ENCODE measurements at regions not wholly inside any gene's neighbourhood (a gene's known extent, or its start where the extent isn't known, plus 50 kb on each side); places are given as distances from the start of the nearest gene placed in this dataset.
"Not testable (repeated sequence)": the region's sequence is repeated elsewhere in the genome, so short reads cannot be mapped to it uniquely, and the experiment has no call there.

GRCh38 chr1:168833362-168833761 is 104.4 kb upstream of the DPT start:
- no peak for DNase-seq (ENCODE audit: low read depth)
- no peak overlapping the region for H3K4me3 ChIP-seq (ENCODE audit: low read depth, low read length)
- TF ChIP-seq CTCF (IDR thresholded peaks at IDR 0.05; ENCODE audit: low read depth, low read length, missing control alignments): no peak

- no peak overlapping the region for H3K4me3 ChIP-seq (ENCODE audit: low read depth, low read length)
- TF ChIP-seq CTCF (IDR thresholded peaks at IDR 0.05; ENCODE audit: low read depth, low read length, missing control alignments): no peak
- DNase-seq (ENCODE audit: low read depth): no peak
Measured at GRCh38 chr1:168833801-168834224, 104.8 kb upstream of the DPT start.

GRCh38 chr1:168834225-168834872 is 105.3 kb upstream of the DPT start:
- no peak for DNase-seq (ENCODE audit: low read depth)
- TF ChIP-seq CTCF (IDR thresholded peaks at IDR 0.05; ENCODE audit: low read depth, low read length, missing control alignments): no peak
- no peak overlapping the region for H3K4me3 ChIP-seq (ENCODE audit: low read depth, low read length)

GRCh38 chr1:168835176-168835575 is 106.2 kb upstream of the DPT start:
- no peak for TF ChIP-seq CTCF (IDR thresholded peaks at IDR 0.05; ENCODE audit: low read depth, low read length, missing control alignments)
- H3K4me3 ChIP-seq (ENCODE audit: low read depth, low read length): no peak overlapping the region
- DNase-seq (ENCODE audit: low read depth): no peak

GRCh38 chr1:168835791-168836190 is 106.8 kb upstream of the DPT start:
- no peak for DNase-seq (ENCODE audit: low read depth)
- TF ChIP-seq CTCF (IDR thresholded peaks at IDR 0.05; ENCODE audit: low read depth, low read length, missing control alignments): no peak
- no peak overlapping the region for H3K4me3 ChIP-seq (ENCODE audit: low read depth, low read length)

- DNase-seq (ENCODE audit: low read depth): no peak
- no peak overlapping the region for H3K4me3 ChIP-seq (ENCODE audit: low read depth, low read length)
- TF ChIP-seq CTCF (IDR thresholded peaks at IDR 0.05; ENCODE audit: low read depth, low read length, missing control alignments): no peak
Measured at GRCh38 chr1:168836469-168836868, 107.5 kb upstream of the DPT start.

GRCh38 chr1:168837230-168837629 is 108.2 kb upstream of the DPT start:
- not testable (repeated sequence) for H3K4me3 ChIP-seq (ENCODE audit: low read depth, low read length); DNase-seq (ENCODE audit: low read depth)

All from GM12864 (cell line).